Stomach (tissue), 8 donors: ENCODE measurements at regions not wholly inside any gene's neighbourhood (a gene's known extent, or its start where the extent isn't known, plus 50 kb on each side); places are given as distances from the start of the nearest gene placed in this dataset.

Source experiments
- DNase-seq, 2 donors: peaks; one replicate each; pipeline versions ENCODE4 v3.0.0 to v3.0.0-alpha.2; 2013 to 2019
- H3K27ac ChIP-seq, 5 donors: fragments of 200-600 bp in 4 of 5; sonication (generic) in 4 of 5; one replicate each; pipeline ENCODE4 v1.5.1; 2013 to 2019; ENCODE audit warnings: mild to moderate bottlenecking in 1 of 5, moderate library complexity in 1 of 5
- H3K27me3 ChIP-seq, 3 donors: fragments of 200-600 bp; sonication (generic); one replicate each; pipeline ENCODE4 v1.5.1; 2017 to 2019; ENCODE audit warnings: mixed run types in 1 of 3
- H3K36me3 ChIP-seq, 4 donors: fragments of 200-600 bp; sonication (generic); 1 replicate in 3 of 4; 2 replicates in 1 of 4; pipeline ENCODE4 v1.5.1; 2016 to 2019
- H3K4me1 ChIP-seq, 4 donors: fragments of 200-600 bp; sonication (generic); one replicate each; pipeline ENCODE4 v1.5.1; 2016 to 2019
- H3K4me3 ChIP-seq, 4 donors: fragments of 200-600 bp; sonication (generic) in 3 of 4; one replicate each; pipeline ENCODE4 v1.5.1; 2016 to 2019; ENCODE audit warnings: mild to moderate bottlenecking in 1 of 4
- H3K9me3 ChIP-seq, 4 donors: fragments of 200-600 bp; sonication (generic); one replicate each; pipeline ENCODE4 v1.5.1; 2016 to 2019
- CTCF ChIP-seq, 7 experiments: fragments of 450-650 bp in 4 of 7; fragments of 200-600 bp in 3 of 7; sonication (generic) in 3 of 7; IDR thresholded peaks; one replicate each; pipeline ENCODE4 v1.5.1; 2016 to 2019; ENCODE audit warnings: antibody characterized with exemption in 7 of 7, control low read depth in 2 of 7, mild to moderate bottlenecking in 1 of 7
- EP300 ChIP-seq: sonication (generic); formaldehyde crosslinking; IDR thresholded peaks from one replicate; pipeline ENCODE4 v1.6.1; 2017; ENCODE audit warnings: antibody characterized with exemption
- POLR2A ChIP-seq, 4 donors: fragments of 450-650 bp; IDR thresholded peaks; one replicate each; pipeline ENCODE4 v1.6.1; 2016; ENCODE audit warnings: antibody characterized with exemption in 4 of 4, control low read depth in 2 of 4, mild to moderate bottlenecking in 1 of 4, moderate library complexity in 1 of 4
- POLR2AphosphoS5 ChIP-seq, 3 donors: sonication (generic); formaldehyde crosslinking; IDR thresholded peaks; one replicate each; pipeline ENCODE4 v1.6.1; 2016; ENCODE audit warnings: antibody characterized with exemption in 3 of 3
- WGBS, 5 donors: extraction: QIAGEN DNeasy Blood & Tissue Kit in 3 of 5; methylation state at CpG; one replicate each; pipeline versions ENCODE4 v1.1.5 to v1.1.7; 2013 to 2018; 5-methylcytosine and 5-hydroxymethylcytosine counted together
- intact Hi-C: fragments of 100-400 bp; cut with DNase I; formaldehyde crosslinking; loops from one replicate; pipeline ENCODE4 v1.15.1; 2023; ENCODE audit warnings: low total_unique reads
- donor health status: healthy with polysubstance abuse.
- donor health status: Bipolar disorder and iron deficiency.
- donor health status: healthy.

GRCh38 chr7:130891254-130892094, 157.5 kb upstream of the KLF14 start:
- Histone ChIP-seq H3K9me3 (no peaks in the 10 kb centered on the region), H3K27me3 (no peaks in the 10 kb centered on the region), H3K27ac (peak overlapping the region; percentile 15 to 90 (median 89)), H3K36me3 (peaks cover 3 to 60% (median 46%) of the 10 kb centered on the region in 4 donors), H3K4me3 (no peak overlapping the region), H3K4me1 (peaks cover 47 to 95% (median 71%) of the 10 kb centered on the region in 4 donors)
- intact Hi-C loops, result loop anchor here (10.0 kb wide), 1 partner anchor 153 kb away; no protein-coding TSS in a partner anchor
- DNase-seq, result peak in 1 of 2 donors; percentile 60
- TF ChIP-seq POLR2AphosphoS5 (IDR thresholded peaks at IDR 0.05), result peak; percentile 26 to 64 (median 60)
- TF ChIP-seq CTCF (IDR thresholded peaks at IDR 0.05), result no peak
- WGBS, 5 donors, result 33 to 47% (median 39%) methylated on average over 13 to 15 of the region's 15 CpGs

GRCh38 chr7:130893441-130893894, 159.5 kb upstream of the KLF14 start:
- TF ChIP-seq EP300 (no peak), POLR2AphosphoS5 (IDR thresholded peaks at IDR 0.05) (peak in 2 of 3 donors; percentile 11 to 24)
- no peaks in the 10 kb centered on the region for H3K27me3 ChIP-seq
- WGBS, 5 donors, result 53 to 72% (median 62%) methylated on average over 7 of the region's 7 CpGs
- no peak overlapping the region for H3K4me3 ChIP-seq
- H3K4me1 ChIP-seq, result peaks cover 46 to 95% (median 74%) of the 10 kb centered on the region in 4 donors
- DNase-seq, result no peak
- H3K27ac ChIP-seq, result peak overlapping the region in 4 of 5 donors; percentile 74 to 81 (median 80)
- intact Hi-C loops, result loop anchor here (10.0 kb wide), 1 partner anchor 151 kb away; no protein-coding TSS in a partner anchor
- peaks cover 3 to 64% (median 51%) of the 10 kb centered on the region in 4 donors for H3K36me3 ChIP-seq
- H3K9me3 ChIP-seq, result no peaks in the 10 kb centered on the region

- H3K9me3 ChIP-seq, result no peaks in the 10 kb centered on the region
- peak in 1 of 2 donors; percentile 73 for DNase-seq
- no peak overlapping the region for H3K4me3 ChIP-seq
- H3K27me3 ChIP-seq, result no peaks in the 10 kb centered on the region
- peak overlapping the region; percentile 5 to 81 (median 78) for H3K27ac ChIP-seq
- peaks cover 53 to 95% (median 80%) of the 10 kb centered on the region in 4 donors for H3K4me1 ChIP-seq
- TF ChIP-seq POLR2A (IDR thresholded peaks at IDR 0.05) (no peak), POLR2AphosphoS5 (IDR thresholded peaks at IDR 0.05) (peak in 1 of 3 donors; percentile 72)
- intact Hi-C loops, result loop anchor here (10.0 kb wide), 1 partner anchor 150 kb away; no protein-coding TSS in a partner anchor
- H3K36me3 ChIP-seq, result peaks cover 3 to 64% (median 53%) of the 10 kb centered on the region in 4 donors
- WGBS, 5 donors, result 36 to 45% (median 43%) methylated on average over 13 to 14 of the region's 14 CpGs
Measured at GRCh38 chr7:130894146-130894908, 160.3 kb upstream of the KLF14 start.

- Histone ChIP-seq H3K4me3 (no peak overlapping the region), H3K36me3 (peaks cover 3 to 60% (median 46%) of the 10 kb centered on the region in 4 donors), H3K9me3 (no peaks in the 10 kb centered on the region), H3K27ac (peak overlapping the region in 4 of 5 donors; percentile 74 to 85 (median 80)), H3K27me3 (no peaks in the 10 kb centered on the region), H3K4me1 (peaks cover 61 to 95% (median 82%) of the 10 kb centered on the region in 4 donors)
- intact Hi-C loops, result loop anchor here (10.0 kb wide), 1 partner anchor 150 kb away; no protein-coding TSS in a partner anchor
- TF ChIP-seq POLR2A (IDR thresholded peaks at IDR 0.05) (no peak), CTCF (IDR thresholded peaks at IDR 0.05) (no peak), EP300 (no peak), POLR2AphosphoS5 (IDR thresholded peaks at IDR 0.05) (no peak)
- no peak for DNase-seq
- 70 to 80% (median 72%) methylated on average over 20 of the region's 20 CpGs for WGBS, 5 donors
Measured at GRCh38 chr7:130894909-130895750, 161.1 kb upstream of the KLF14 start.
